NCI-H2107 (cell line): ENCODE measurements at regions not wholly inside any gene's neighbourhood (a gene's known extent, or its start where the extent isn't known, plus 50 kb on each side); places are given as distances from the start of the nearest gene placed in this dataset.
"Not testable (repeated sequence)": the region's sequence is repeated elsewhere in the genome, so short reads cannot be mapped to it uniquely, and the experiment has no call there.

Experiments used
- DNase-seq: peaks from one replicate; lab custom pipeline; 2025; lab: John Stamatoyannopoulos, UW

DNA sequence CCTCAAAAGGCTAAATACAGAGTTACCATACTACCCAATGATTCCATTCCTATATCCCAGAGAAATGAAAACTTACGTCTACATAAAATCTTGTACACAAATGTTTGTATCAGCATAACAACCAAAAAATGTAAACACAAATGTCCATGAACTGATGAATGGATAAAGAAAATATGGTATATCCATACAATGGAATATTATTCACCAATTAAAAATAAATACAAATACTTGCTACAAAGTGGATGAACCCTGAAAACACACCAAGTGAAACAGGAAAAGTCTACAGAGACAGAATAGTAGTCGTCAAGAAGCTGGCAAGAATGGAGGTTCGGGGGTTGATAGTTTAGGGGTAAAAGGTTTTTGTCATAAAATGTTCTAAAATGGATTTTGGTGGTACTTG lies 54.0 kb upstream of the ANKRD28 start:
- DNase-seq, result no peak

DNA sequence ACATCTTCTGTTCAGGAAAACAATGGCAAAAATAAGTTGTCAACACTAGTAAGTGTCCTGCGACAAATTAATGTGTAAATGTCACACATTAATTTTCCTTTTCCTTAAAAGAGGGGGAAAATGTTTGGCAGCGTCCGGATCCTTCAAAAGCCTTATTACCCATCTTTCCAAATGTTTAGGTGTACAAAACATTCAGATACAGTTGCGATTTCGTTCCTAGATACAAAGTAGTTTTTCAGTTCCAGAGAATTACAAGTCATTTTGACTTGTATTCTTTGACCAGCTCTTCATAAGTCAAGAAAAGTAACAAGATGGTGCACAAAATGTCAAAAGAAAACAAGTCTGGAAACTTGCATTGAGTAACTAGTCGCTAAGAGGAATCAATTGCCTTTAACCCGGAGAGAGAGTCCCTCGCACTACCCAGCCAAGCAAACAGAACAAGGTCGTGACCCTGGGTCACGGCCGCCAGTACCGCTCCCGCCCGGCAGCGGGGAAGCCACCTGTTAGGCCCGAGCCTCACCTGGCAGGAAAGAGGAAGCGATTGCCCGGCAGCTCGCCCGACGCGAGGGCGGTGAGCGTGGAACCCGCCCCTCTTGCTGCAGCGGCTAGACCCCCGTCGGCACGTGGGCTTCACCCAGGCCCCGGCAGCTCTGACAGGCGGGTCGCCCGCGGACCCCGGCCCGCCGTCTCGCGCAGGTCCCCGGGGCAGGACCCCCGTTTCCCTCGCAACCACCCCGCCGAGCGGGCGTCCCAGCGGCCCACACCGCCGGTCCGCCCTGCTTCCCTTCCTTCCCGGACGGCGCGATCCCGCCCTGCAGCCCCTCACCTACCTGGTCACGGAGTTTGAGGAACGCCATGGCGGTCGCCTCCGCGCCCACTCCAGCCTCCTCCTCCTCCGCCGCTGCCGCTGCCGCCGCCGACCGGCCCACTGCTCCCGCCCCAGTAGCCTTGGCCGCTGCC lies 61.0 kb upstream of the ANKRD28 start:
- DNase-seq, result no peak

DNA sequence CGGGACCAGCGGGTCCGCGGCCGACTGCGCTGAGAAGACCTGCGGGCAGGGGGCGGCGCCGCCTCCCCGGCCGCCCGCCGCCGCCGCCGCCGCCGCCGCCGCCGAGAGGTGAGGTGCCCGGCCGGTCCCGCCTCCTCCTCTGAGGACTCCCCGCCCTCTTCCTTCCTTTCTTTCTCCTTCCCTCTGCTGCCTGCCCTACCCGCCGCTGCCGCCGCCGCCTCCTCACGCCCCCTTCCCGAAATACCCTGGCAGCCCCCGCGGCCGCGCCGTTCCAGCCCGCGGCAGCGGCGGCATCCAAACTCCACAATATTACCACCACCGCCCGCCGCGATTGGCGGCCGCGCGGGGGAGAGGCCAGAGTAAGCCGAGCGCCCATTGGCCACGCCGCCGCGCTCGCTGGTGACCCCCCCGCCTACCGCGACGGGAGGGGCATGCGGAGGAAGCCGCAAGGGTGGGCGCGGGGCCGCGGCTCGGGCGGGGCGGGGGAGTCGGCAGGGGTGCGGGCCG lies 61.8 kb upstream of the ANKRD28 start:
- no peak for DNase-seq

DNA sequence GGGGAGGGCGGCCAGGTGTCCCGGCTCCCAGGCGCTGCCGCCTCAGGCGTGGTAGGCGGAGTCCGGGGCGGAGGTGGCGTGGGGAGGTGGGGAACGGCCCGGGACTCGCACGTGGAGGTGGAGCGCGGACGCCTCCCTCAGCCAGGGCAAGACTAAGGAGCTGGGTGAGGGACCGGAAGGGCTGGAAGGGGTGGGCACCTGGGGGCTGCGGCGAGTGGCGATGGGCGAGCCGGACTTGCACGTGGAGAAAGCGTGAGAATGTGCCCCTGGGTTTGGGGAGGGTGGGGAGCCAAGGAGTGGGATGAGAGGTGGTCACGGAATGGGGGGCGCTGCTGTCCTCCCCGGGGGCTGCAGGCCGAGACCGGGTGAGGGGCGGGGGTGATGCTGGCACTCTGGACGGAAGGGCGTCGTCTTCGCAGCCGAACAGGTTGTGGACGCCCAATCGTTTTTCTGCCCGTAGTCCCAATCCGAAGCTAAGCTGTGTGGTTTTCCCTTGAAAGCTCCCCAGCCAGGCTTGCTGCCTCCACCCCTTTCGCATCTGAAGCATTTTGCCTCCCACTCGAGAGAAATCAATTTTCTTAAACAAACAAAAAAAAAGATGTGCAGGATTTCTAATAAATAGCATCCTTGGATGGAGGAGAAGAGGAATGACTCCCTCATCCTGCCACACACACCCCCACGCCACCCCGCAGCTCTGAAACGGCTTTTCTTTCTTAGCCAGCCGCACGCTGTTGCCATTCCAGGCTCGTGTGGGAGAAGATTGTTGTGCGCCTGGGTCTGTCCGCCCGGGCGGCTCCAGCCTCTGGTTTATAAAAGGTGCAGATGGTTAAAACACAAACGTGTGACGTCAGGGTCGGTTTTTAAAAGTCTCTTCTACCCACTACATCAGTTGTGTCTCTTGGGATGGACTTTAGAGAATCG lies 62.5 kb upstream of the ANKRD28 start:
- DNase-seq, result no peak

DNA sequence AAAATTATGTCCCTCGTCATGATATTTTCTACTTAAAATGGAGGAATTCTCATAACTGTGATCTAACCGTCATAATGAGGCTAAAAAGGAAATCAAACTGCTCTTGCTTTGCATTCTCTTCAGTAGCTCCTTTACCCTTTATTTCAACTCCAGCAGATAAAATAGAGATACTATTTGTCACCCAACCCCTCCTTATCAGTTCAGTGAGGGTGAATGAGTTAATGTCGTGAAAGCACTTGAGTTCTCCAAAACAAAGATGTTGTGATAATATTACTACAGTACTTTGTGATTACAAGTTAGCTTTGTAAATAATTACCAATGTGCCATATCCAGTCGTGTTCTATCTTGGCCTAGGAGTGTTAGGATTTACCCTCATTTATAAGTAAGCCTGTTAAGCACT lies 63.4 kb upstream of the ANKRD28 start:
- no peak for DNase-seq

DNA sequence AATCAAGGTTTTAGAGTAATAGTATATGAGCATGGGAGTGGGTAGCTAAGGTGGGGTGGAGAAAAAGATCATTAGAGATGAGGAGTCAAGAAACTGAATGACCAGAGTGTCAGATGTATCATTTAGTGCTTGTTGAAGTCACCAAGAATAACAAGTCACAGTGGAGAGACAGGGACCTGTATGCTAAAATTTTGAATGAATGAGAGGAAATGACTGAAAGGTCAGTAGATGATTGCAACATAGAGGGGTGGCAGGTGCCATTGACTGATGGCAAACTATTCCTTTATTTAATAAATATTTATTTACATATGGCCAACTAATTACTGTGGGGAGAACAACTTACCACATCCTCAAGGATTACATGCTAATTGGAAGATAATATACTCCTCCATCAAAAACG lies 75.0 kb upstream of the ANKRD28 start:
- DNase-seq, result no peak

DNA sequence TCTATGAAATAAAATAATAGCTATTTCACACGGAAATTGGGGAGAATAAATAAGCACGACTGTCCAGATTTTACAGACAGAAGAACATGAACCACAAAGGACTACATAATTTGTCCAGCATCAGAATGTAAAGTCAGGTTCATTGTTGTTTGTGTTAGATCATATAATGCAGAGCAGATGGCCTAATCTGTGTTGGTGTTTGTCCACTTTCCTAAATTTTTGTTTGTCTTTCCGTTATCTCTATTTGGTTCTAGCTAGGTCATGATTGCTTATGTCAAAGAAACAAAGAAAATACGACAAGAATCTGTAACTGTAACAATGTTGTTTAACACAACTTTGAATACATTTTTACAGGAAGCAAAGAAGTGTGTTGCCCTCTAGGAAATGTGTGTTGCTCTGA lies 75.6 kb upstream of the ANKRD28 start:
- DNase-seq, result no peak

DNA sequence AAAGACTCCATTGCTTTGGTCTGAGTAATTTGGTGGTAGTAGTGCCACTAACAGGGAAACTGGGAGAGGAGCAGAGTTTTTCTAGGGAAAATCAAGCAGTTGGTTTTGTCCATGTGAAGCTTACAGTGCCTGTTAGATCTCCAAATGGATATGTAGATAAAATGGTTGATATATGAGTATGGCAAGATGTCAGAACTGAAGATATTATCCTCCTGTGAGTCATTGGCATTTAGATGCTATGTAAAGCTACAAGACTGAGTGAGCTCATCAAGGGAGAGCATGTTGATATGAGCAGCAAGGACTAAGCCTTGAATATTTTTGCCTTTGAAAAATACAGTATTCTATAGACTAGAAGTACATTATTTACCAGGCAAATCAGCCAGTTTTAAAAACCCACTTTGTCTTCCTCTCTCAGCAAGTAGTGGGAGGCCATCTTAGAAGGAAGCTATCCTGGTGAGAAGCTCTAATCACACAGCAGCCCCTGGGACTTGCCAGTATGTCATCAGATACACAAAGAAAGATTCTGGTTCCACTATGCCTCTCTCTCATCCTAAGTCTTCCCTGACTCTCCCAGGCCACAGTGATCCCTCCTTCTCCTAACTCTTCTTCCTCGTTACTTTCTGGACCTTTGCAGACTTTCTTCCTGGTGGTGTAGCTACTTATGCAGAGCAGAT lies 77.4 kb upstream of the ANKRD28 start:
- no peak for DNase-seq

DNA sequence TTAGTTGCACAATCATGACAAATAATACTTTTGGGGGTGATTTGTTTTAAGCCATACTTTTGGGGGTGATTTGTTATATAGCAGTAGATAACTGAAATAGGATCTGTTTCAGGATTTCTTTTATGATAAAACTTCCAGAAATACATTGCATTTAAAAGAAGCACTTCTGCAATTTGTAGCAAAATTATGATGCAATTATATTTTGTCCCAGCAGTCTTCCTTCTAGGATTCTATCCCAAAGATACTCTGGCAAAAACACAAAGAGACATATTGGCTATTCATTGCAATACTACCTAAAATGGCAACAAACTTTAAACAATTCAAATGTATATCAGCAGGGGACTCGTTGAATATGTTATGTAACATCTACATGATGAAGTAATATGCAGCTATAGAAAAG lies 78.9 kb upstream of the ANKRD28 start:
- no peak for DNase-seq

DNA sequence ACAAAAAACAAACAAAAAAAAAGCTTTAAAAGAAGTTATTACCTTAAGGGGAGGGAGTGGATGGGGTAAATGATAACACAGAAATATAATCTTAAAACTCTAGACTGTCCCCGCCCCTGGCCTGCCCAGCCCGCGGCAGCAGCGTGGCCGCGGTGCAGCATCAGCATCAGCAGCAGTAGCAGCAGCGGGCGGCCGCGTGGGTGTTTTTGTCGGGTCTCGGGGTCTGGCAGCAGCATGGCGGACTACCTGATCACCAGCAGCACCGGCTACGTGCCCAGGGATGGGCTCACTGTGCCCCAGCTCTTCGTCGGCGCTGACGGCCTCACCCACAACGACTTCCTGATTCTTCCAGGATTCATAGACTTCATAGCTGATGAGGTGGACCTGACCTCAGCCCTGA lies 80.0 kb upstream of the ANKRD28 start:
- no peak for DNase-seq

DNA sequence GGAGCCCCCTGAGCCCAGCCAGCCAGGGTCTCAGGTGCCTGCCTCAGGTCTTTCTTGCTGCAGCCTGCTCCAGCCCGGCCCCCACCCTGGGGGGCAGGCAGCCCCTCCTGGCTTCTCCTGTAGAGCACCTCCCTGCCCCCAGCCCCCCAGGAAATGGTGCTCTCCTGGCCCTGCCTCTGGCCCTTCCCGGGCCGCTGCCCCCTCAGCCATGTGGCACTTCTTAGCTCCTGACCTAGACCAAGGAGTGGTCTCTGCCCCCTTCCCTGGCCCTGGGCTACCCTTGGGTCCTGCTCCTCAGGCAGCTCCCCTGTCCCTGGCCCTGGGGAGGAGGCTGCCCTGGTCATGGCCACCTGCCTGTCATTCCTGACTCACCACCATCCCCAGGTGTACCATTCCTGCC lies 82.0 kb upstream of the ANKRD28 start:
- DNase-seq, result not testable (repeated sequence)

DNA sequence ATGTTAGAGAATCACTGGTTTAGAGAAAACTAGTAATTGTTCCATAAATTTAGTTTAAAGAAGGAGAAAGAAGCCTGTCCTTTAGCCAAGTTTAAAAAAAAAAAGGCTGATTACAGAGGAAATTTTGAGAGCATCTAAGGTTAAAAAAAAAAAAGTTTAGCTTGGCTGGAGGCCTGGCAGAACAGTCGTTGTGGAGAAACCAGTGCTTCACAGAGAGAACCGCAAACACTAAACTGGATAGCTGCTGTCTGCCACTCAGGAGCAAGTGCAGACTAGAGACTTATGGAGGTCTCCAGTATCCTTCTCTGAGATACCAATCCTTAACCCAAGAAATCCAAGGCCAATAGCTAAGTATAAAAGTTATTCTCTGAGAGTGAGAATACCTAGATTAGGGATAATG lies 84.8 kb upstream of the ANKRD28 start:
- no peak for DNase-seq

DNA sequence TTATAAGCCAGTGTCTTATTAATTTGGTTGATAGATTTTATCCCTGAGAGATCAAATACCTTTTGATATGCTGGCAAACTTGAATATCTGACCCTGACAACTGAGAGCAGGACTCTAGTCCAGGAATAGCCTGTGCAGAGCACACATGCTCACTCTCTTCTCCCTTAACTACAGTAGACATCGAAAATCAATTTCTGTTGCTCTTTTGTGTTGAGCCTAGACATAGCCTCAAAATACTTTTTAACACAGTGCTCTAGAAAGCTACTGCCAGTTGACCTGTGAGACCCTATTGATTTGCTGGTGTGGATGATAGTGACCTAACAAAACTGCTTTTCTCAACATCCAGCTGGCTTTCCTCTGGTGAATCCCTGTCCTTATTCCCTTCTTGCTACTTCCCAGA lies 86.4 kb upstream of the ANKRD28 start:
- no peak for DNase-seq

DNA sequence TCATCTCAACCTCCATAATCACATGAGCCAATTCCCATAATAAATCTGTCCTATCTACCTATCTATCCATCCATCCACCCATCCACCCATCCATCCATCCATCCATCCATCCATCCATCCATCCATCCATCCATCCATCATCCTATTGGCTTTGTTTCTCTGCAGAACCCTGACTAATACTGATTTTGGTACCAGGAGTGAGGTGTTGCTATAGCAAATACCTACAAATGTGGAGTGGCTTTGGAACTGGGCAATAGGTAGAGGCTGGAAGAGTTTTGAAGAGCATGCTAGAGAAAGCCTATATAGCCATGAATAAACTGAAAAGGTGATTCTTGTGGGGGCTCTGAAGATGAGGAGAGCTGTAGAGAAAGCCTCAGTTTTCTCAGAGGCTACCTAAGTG lies 88.7 kb upstream of the ANKRD28 start:
- no peak for DNase-seq

DNA sequence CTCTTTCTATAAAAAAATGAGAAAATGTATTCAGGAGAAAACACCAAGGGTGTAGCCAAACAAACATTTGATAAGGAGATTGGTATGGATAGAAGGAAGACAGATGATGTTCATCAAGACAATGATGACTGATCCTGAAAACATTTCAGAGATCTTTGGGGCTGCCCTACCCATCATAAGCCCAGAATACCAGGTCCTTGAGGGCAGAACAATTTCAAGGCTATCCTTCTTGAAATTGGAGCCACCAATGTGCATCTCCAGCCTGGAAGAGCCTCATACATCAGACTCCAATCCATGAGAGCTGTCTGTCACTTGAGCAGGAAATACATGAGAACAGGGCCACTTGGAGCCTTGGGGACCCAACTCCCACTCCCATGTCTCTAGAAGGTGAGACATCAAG lies 89.5 kb upstream of the ANKRD28 start:
- no peak for DNase-seq

DNA sequence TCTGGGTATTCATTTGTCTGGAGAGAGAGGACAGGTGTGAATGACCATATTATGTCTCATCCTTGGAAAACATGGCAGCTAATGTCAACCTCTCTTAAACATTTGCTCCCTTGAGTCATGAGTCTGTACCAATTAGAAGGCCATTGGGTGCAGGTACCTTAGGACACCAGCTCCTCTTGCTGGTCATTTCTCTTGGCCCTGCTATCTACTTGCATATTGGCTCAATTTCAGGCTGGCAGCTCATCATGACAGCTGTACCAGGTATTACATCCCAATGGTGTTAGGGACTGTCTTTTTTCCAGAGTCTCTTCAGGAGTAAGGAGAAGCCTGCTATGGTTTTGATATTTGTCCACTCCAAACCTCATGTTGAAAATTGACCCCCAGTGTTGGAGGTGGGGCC lies 92.2 kb upstream of the ANKRD28 start:
- DNase-seq, result no peak

DNA sequence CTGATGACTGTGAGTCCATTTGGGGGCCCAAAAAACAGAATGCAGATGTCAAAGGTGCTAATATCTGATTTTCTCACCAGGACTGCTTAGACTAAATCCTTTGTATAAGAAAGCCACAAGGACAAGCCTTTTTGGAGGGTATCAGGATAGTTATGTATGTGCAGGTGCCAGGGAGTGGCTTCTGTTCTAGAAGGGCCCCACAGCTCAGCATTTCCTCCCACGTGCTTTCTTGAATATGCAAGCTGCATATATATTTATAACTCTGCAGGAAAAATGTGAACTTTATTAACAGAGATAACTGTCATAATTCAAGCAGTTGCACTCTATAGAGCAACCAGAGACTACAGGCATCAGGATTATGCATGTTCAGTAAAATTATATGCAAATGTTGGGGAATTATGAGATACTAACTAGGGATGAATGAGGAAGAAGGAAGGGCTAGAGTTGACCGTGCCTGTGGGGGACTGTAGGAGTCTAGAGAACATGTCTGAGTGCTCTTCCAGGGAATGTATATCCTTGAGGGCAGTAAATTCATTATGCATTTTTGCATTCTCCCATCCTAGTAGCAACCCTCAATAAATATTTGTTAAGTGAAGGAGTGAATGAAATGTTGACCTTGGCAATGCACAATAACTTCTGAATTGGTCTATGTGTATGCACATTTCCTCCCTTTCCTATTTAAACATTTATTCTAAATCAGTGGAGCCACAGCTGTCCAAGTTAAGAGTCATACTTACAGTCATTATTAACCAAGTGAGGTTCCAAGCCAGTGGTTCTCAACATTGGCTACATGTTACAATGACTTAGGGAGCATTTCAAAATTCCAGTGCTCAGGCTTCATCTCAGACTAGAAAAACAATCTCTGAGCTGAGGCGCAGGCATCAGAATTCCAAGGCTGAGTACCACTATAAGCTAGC lies 94.8 kb upstream of the ANKRD28 start:
- DNase-seq, result no peak

DNA sequence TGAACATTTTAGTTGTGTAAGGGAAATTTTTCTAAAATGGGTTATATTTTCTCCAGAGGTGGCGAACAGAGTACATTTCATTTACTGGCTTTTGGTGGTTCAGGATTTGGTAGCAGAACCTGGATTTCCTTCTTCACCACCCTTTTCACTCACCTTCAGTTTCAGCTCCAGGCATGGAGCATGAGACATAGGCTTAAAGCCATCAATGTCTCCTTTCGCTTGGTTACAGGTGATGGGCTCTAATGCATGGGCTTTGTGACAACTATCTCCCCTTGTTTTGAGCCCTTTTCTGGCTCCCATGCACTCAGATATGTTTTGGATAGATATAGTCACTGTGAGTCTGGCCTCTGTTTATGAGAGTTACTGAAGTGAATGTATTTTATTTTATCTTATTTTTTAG lies 96.6 kb upstream of the ANKRD28 start:
- DNase-seq, result no peak

DNA sequence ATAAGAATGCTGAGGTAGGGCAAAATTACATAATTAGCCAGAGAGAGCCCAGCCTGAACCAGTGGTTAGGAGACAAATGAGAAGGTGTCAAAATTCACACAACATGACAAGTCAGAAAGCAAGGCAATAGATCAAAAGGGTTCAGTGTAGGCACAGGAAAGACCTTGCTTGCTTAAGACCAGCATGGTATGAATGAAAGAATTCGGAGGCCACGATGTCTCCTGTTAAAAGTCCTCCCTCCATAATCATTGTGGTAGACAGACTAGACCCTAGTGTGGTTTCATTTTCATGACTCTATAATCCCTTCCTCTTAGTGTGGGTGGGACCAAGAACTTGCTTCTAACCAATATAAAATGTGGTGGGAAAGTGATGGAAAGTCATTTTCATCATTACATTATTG lies 98.7 kb upstream of the ANKRD28 start:
- no peak for DNase-seq

DNA sequence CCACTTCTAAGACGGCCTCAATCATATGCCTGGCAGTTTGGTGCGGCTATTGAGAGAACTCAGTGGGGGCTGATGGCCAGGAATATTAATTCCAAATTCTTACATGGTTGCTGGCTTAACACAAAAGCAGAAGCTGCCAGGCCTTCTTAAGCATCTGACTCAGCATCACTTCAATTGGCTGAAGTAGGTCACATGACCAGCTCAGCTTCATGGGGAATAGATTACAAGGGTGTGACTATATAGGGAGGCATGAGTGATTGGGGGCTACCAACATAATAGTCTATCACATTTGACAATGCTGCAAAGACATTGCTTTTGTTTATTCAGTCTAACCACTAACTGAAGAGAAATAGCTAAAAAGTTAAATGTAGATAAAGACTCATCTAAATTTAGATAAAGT lies 101.6 kb upstream of the ANKRD28 start:
- DNase-seq, result no peak

DNA sequence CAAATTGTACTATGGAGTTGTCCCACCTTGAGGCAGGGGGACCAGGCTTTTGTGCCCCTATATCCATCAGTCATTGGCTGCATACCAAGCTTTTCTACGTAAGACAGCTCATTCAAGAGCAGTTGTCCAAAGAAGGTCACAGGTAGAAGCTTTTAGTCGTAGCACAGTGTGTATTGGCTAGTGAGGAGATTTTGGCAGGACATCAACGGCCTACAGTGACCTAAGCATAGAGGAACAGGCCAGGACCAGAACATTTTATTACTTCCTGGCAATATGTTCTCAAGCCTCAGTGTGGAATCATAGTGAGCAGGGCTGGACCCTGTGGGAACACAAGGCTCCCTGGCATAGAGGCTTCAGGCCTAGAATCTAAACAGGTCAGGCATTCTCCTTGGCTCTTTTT lies 105.4 kb upstream of the ANKRD28 start:
- no peak for DNase-seq
